Vagina (tissue), 2 donors: ENCODE measurements at regions not wholly inside any gene's neighbourhood (a gene's known extent, or its start where the extent isn't known, plus 50 kb on each side); places are given as distances from the start of the nearest gene placed in this dataset.

ENCODE experiments used
- DNase-seq, 2 donors: peaks; one replicate each; pipeline ENCODE4 v3.0.0-alpha.2; 2017; ENCODE audit errors: extremely low spot score in 2 of 2
- H3K27ac ChIP-seq: fragments of 200-600 bp; sonication (generic); one replicate; pipeline ENCODE4 v1.5.1; 2019
- H3K27me3 ChIP-seq: fragments of 200-600 bp; sonication (generic); one replicate; pipeline ENCODE4 v1.5.1; 2019
- H3K36me3 ChIP-seq, 2 donors: fragments of 200-600 bp; sonication (generic); one replicate each; pipeline ENCODE4 v1.5.1; 2017 to 2019
- H3K4me1 ChIP-seq: fragments of 200-600 bp; sonication (generic); one replicate; pipeline ENCODE4 v1.5.1; 2019
- H3K4me3 ChIP-seq, 2 donors: fragments of 200-600 bp; sonication (generic); 1 replicate in 1 of 2; 2 replicates in 1 of 2; pipeline ENCODE4 v1.5.1; 2016 to 2019
- H3K9me3 ChIP-seq: fragments of 200-600 bp; sonication (generic); one replicate; pipeline ENCODE4 v1.5.1; 2019
- POLR2A ChIP-seq, 2 donors: fragments of 450-650 bp; IDR thresholded peaks; one replicate each; pipeline ENCODE4 v1.6.1; 2017; ENCODE audit warnings: antibody characterized with exemption in 2 of 2, mild to moderate bottlenecking in 2 of 2, moderate library complexity in 2 of 2
- POLR2AphosphoS5 ChIP-seq, 2 donors: sonication (generic); formaldehyde crosslinking; IDR thresholded peaks; one replicate each; pipeline ENCODE4 v1.9.0; 2017; ENCODE audit warnings: antibody characterized with exemption in 2 of 2, mild to moderate bottlenecking in 2 of 2, low read depth in 1 of 2; ENCODE audit not compliant: insufficient read depth in 1 of 2
- intact Hi-C: fragments of 100-400 bp; cut with DNase I; formaldehyde crosslinking; loops from one replicate; pipeline ENCODE4 v1.15.1; 2023
- TF ChIP-seq, protein P1 (sequence below), 3 experiments: fragments of 450-650 bp in 2 of 3; fragments of 200-600 bp in 1 of 3; sonication (generic) in 1 of 3; IDR thresholded peaks; one replicate each; pipeline ENCODE4 v1.5.1; 2017 to 2019; ENCODE audit warnings: antibody characterized with exemption in 3 of 3, mild to moderate bottlenecking in 2 of 3, moderate library complexity in 2 of 3

DNA sequence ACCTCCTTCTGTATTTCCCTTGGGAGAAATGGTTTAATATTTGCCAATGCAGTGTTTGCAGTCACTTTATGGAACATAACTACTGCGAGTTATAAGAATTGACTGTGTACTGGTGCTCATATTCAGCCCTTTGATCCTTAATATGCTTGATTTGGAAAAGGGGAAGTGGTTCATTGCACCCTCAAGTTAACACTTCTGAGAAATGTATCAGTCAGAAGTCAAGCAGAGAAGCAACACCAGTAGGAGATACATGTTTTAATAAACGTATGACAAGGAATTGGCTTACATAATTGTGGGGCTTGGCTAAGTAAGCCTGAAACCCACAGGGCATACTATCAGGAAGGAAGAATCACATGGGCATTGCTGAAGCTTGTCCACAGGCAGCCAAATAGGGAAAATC lies 131.0 kb upstream of the SPRY4 start:
- Histone ChIP-seq H3K36me3 (no peaks in the 10 kb centered on the region), H3K4me3 (no peak overlapping the region), H3K4me1 (no peaks in the 10 kb centered on the region), H3K9me3 (no peaks in the 10 kb centered on the region), H3K27me3 (no peaks in the 10 kb centered on the region), H3K27ac (no peak overlapping the region)
- no peak for DNase-seq
- intact Hi-C loops = no loop called here
- TF ChIP-seq POLR2A (IDR thresholded peaks at IDR 0.05) (no peak), POLR2AphosphoS5 (IDR thresholded peaks at IDR 0.05; ENCODE audit: insufficient read depth in 1 of 2, low read depth in 1 of 2) (no peak)
- TF ChIP-seq, protein P1, sequence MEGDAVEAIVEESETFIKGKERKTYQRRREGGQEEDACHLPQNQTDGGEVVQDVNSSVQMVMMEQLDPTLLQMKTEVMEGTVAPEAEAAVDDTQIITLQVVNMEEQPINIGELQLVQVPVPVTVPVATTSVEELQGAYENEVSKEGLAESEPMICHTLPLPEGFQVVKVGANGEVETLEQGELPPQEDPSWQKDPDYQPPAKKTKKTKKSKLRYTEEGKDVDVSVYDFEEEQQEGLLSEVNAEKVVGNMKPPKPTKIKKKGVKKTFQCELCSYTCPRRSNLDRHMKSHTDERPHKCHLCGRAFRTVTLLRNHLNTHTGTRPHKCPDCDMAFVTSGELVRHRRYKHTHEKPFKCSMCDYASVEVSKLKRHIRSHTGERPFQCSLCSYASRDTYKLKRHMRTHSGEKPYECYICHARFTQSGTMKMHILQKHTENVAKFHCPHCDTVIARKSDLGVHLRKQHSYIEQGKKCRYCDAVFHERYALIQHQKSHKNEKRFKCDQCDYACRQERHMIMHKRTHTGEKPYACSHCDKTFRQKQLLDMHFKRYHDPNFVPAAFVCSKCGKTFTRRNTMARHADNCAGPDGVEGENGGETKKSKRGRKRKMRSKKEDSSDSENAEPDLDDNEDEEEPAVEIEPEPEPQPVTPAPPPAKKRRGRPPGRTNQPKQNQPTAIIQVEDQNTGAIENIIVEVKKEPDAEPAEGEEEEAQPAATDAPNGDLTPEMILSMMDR (IDR thresholded peaks at IDR 0.05) = no peak

DNA sequence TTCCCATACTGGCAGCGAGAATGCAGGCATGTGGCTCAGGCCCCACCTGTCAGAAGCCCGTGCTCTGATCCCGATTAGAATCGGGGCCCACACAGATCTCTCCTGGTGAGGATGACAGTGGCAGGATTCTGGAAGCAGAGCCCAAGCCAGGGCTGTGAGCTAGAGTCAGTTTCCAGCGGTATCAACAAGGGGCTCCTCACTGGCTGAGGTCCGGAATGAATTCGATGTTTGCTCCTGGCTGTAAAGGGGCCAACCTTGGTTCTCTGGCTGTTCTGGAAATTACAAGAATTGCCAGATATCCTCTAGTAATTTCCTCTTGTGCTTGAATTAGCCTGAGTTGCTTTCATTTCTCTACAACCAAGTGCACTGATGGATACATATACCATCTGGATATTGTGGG lies 129.1 kb upstream of the SPRY4 start:
- Histone ChIP-seq H3K4me3 (no peak overlapping the region), H3K4me1 (no peaks in the 10 kb centered on the region), H3K27me3 (no peaks in the 10 kb centered on the region), H3K36me3 (no peaks in the 10 kb centered on the region), H3K9me3 (no peaks in the 10 kb centered on the region), H3K27ac (no peak overlapping the region)
- TF ChIP-seq, protein P1 (IDR thresholded peaks at IDR 0.05) = no peak
- TF ChIP-seq POLR2AphosphoS5 (IDR thresholded peaks at IDR 0.05; ENCODE audit: insufficient read depth in 1 of 2, low read depth in 1 of 2) (no peak), POLR2A (IDR thresholded peaks at IDR 0.05) (no peak)
- intact Hi-C loops = no loop called here
- DNase-seq = no peak

DNA sequence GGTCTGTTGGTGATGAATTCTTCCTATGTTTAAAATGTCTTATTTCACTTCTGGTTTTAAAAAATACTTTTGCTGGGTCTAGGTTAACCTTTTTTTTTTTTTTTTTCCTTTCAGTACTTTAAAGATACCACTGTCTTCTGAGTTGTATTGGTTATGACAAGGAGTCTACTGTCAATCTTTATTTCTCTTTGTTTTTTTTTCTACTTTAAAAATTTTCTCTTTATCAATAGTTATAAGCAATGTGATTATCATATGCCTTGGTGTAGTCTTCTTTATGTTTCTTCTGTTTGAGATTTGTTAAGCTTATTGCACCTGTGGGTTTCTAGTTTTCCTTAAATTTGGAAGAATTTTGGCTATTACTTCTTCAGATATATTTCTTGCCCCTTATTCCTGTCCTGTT lies 125.6 kb upstream of the SPRY4 start:
- no peaks in the 10 kb centered on the region for H3K9me3 ChIP-seq
- DNase-seq = no peak
- no peak overlapping the region for H3K27ac ChIP-seq
- no peaks in the 10 kb centered on the region for H3K27me3 ChIP-seq
- H3K36me3 ChIP-seq = no peaks in the 10 kb centered on the region
- intact Hi-C loops = loop anchor here (2.0 kb wide), 1 partner anchor 42 kb away; no protein-coding TSS in a partner anchor
- no peak overlapping the region for H3K4me3 ChIP-seq
- peaks cover 3% of the 10 kb centered on the region for H3K4me1 ChIP-seq
- TF ChIP-seq, protein P1 (IDR thresholded peaks at IDR 0.05) = no peak
- TF ChIP-seq POLR2AphosphoS5 (IDR thresholded peaks at IDR 0.05; ENCODE audit: insufficient read depth in 1 of 2, low read depth in 1 of 2) (no peak), POLR2A (IDR thresholded peaks at IDR 0.05) (no peak)

DNA sequence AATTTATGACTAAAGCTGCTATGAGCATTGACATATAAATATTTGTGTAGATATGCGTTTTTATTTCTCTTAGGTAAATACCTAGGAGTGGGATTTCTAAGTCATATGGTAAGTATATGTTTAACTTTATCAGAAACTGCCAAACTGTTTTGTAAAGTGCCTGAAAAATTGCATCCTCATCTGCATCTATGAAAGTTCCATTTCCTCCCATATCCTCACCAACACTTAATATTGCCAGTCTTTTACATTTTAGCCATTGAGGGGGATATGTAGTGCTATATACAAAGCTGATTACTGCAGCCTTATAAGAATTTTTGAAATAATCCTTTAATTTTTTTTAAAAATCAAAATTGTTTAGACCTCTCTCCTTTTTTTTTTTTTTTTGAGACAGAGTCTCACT lies 123.1 kb upstream of the SPRY4 start:
- no peak for TF ChIP-seq POLR2A (IDR thresholded peaks at IDR 0.05)
- TF ChIP-seq, protein P1 (IDR thresholded peaks at IDR 0.05) = no peak
- no peak for TF ChIP-seq POLR2AphosphoS5 (IDR thresholded peaks at IDR 0.05; ENCODE audit: insufficient read depth in 1 of 2, low read depth in 1 of 2)
- intact Hi-C loops = no loop called here

DNA sequence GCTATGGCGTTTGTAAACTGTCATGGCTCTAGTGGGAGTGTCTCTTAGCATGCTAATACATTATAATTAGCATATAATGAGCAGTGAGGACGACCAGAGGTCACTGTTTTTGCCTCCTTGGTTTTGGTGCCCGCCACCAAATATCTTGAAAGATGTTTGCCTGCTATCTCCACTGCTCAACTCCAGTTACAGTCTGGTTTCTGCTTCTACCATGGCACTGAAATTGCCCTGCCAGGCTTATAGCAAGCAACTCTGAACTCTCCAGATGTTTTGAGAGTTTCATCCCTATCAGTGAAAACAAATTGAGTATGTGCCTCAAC lies 122.1 kb upstream of the SPRY4 start:
- Histone ChIP-seq H3K4me3 (no peak overlapping the region), H3K27me3 (no peaks in the 10 kb centered on the region), H3K27ac (no peak overlapping the region), H3K4me1 (peaks cover 3% of the 10 kb centered on the region), H3K9me3 (no peaks in the 10 kb centered on the region), H3K36me3 (no peaks in the 10 kb centered on the region)
- intact Hi-C loops = no loop called here
- no peak for DNase-seq
- TF ChIP-seq POLR2AphosphoS5 (IDR thresholded peaks at IDR 0.05; ENCODE audit: insufficient read depth in 1 of 2, low read depth in 1 of 2) (no peak), POLR2A (IDR thresholded peaks at IDR 0.05) (no peak)
- TF ChIP-seq, protein P1 (IDR thresholded peaks at IDR 0.05) = no peak

More for the DNA sequence above, 123.1 kb upstream of the SPRY4 start:
- Histone ChIP-seq H3K9me3 (no peaks in the 10 kb centered on the region), H3K4me1 (peaks cover 3% of the 10 kb centered on the region), H3K27ac (no peak overlapping the region), H3K4me3 (no peak overlapping the region), H3K36me3 (no peaks in the 10 kb centered on the region), H3K27me3 (no peaks in the 10 kb centered on the region)
- DNase-seq = no peak
